H1 (cell line): ENCODE measurements at regions not wholly inside any gene's neighbourhood (a gene's known extent, or its start where the extent isn't known, plus 50 kb on each side); places are given as distances from the start of the nearest gene placed in this dataset.

ENCODE experiments used
- CTCF ChIA-PET: fragments of 300-600 bp; sonication (Branson Sonifier 250); formaldehyde crosslinking; loops from one replicate; lab custom pipeline; 2021; ENCODE audit not compliant: partially characterized antibody; lab: Charles Lee
- POLR2A ChIA-PET: fragments of 300-600 bp; sonication (Branson Sonifier 250); formaldehyde crosslinking; loops from one replicate; lab custom pipeline; 2021; ENCODE audit warnings: inconsistent platforms; ENCODE audit not compliant: partially characterized antibody; lab: Charles Lee
- DNase-seq, 2 experiments: peaks; one replicate each; pipeline versions ENCODE4 v3.0.0 to v3.0.0-alpha.2; 2010 to 2022; ENCODE audit warnings: low spot score in 2 of 2, low read depth in 1 of 2, mixed read lengths in 1 of 2
- FAIRE-seq: peaks from 2 replicates; lab custom pipeline; 2011; peaks lifted over from hg19 to GRCh38; lab: Jason Lieb, UNC
- H2AFZ ChIP-seq: 2 replicates; pipeline ENCODE4 v1.8.1; 2012; ENCODE audit warnings: low read length, inconsistent platforms
- H2AK5ac ChIP-seq: 2 replicates; pipeline ENCODE4 v1.6.1; 2013; ENCODE audit warnings: low read depth, low read length
- H2BK120ac ChIP-seq: replicated peaks from 2 replicates; pipeline ENCODE3; 2013; ENCODE audit warnings: low read depth, low read length, inconsistent platforms
- H2BK12ac ChIP-seq: 2 replicates; pipeline ENCODE4 v1.6.1; 2013; ENCODE audit warnings: low read depth, low read length
- H2BK15ac ChIP-seq: 2 replicates; pipeline ENCODE4 v1.6.1; 2013; ENCODE audit warnings: low read length
- H2BK20ac ChIP-seq: 2 replicates; pipeline ENCODE4 v1.6.1; 2013; ENCODE audit warnings: low read length
- H2BK5ac ChIP-seq: 2 replicates; pipeline ENCODE4 v1.6.1; 2013; ENCODE audit warnings: low read depth, low read length
- H3K14ac ChIP-seq: 2 replicates; pipeline ENCODE4 v1.6.1; 2013; ENCODE audit warnings: inconsistent platforms; ENCODE audit not compliant: insufficient read length
- H3K18ac ChIP-seq: 2 replicates; pipeline ENCODE4 v1.6.1; 2013; ENCODE audit warnings: low read length; ENCODE audit errors: extremely low read depth
- H3K23ac ChIP-seq: 2 replicates; pipeline ENCODE4 v1.6.1; 2013; ENCODE audit warnings: inconsistent platforms; ENCODE audit not compliant: insufficient read length
- H3K23me2 ChIP-seq: 2 replicates; pipeline ENCODE4 v1.6.1; 2013; ENCODE audit warnings: low read depth, low read length
- H3K27ac ChIP-seq: 2 replicates; pipeline ENCODE4 v1.6.1; 2011; ENCODE audit warnings: low read depth, low read length, inconsistent platforms
- H3K27me3 ChIP-seq, 4 experiments: replicated peaks in 1 of 4; 1 replicate in 1 of 4; 2 replicates in 3 of 4; pipeline versions ENCODE4 v1.6.1 to v1.8.1; 2011 to 2013; ENCODE audit warnings: low read length in 3 of 4, mild to moderate bottlenecking in 3 of 4, inconsistent platforms in 2 of 4, mixed read lengths in 2 of 4, moderate library complexity in 1 of 4; ENCODE audit not compliant: control insufficient read depth in 3 of 4, insufficient read depth in 3 of 4; ENCODE audit errors: extremely low read depth in 1 of 4
- H3K36me3 ChIP-seq, 4 experiments: 2 replicates each; pipeline versions ENCODE4 v1.6.1 to v1.8.1; 2011 to 2013; ENCODE audit warnings: mild to moderate bottlenecking in 4 of 4, low read length in 3 of 4, moderate library complexity in 2 of 4, control low read depth in 1 of 4, inconsistent platforms in 1 of 4; ENCODE audit not compliant: insufficient read depth in 4 of 4, control insufficient read depth in 2 of 4
- H3K4ac ChIP-seq: replicated peaks from 2 replicates; pipeline ENCODE3; 2013; ENCODE audit warnings: low read length, low read depth, mixed read lengths, inconsistent platforms; ENCODE audit not compliant: insufficient read length
- H3K4me1 ChIP-seq, 4 experiments: replicated peaks in 1 of 4; 1 replicate in 1 of 4; 2 replicates in 3 of 4; pipeline versions ENCODE4 v1.6.1 to v1.8.1; 2011 to 2013; ENCODE audit warnings: low read length in 3 of 4, inconsistent platforms in 2 of 4, mixed read lengths in 1 of 4; ENCODE audit not compliant: insufficient read depth in 4 of 4, control insufficient read depth in 3 of 4
- H3K4me2 ChIP-seq, 2 experiments: 2 replicates each; pipeline versions ENCODE4 v1.6.1 to v1.8.1; 2011 to 2013; ENCODE audit warnings: low read depth in 2 of 2, low read length in 2 of 2, control low read depth in 1 of 2, inconsistent platforms in 1 of 2, mild to moderate bottlenecking in 1 of 2; ENCODE audit not compliant: insufficient read depth in 1 of 2
- H3K4me3 ChIP-seq, 4 experiments: fragments of 200-600, 300-600 bp in 1 of 4; sonication (generic), shearing (Covaris generic), sonication (Bioruptor Twin) in 1 of 4; 2 replicates each; pipeline versions ENCODE4 v1.5.1 to v1.8.1; 2011 to 2016; ENCODE audit warnings: low read length in 4 of 4, low read depth in 3 of 4, control low read depth in 2 of 4, inconsistent platforms in 2 of 4, mild to moderate bottlenecking in 2 of 4, mixed read lengths in 1 of 4, moderate library complexity in 1 of 4; ENCODE audit not compliant: insufficient read depth in 2 of 4; ENCODE audit errors: extremely low read depth in 1 of 4
- H3K56ac ChIP-seq: replicated peaks from 2 replicates; pipeline ENCODE3; 2013; ENCODE audit warnings: low read depth, mild to moderate bottlenecking, mixed read lengths, low read length, inconsistent platforms; ENCODE audit not compliant: insufficient read length
- H3K79me1 ChIP-seq: 2 replicates; pipeline ENCODE4 v1.6.1; 2013; ENCODE audit warnings: low read depth, low read length, control low read depth
- H3K79me2 ChIP-seq, 2 experiments: 2 replicates each; pipeline versions ENCODE4 v1.6.1 to v1.8.1; 2012 to 2013; ENCODE audit warnings: low read length in 2 of 2, mild to moderate bottlenecking in 2 of 2, inconsistent platforms in 1 of 2; ENCODE audit not compliant: insufficient read depth in 2 of 2, control insufficient read depth in 1 of 2
- H3K9ac ChIP-seq, 4 experiments: replicated peaks in 1 of 4; 1 replicate in 1 of 4; 2 replicates in 3 of 4; pipeline versions ENCODE4 v1.6.1 to v1.8.1; 2011 to 2013; ENCODE audit warnings: low read depth in 3 of 4, low read length in 3 of 4, control low read depth in 2 of 4, mild to moderate bottlenecking in 2 of 4, moderate library complexity in 2 of 4, inconsistent platforms in 1 of 4; ENCODE audit errors: extremely low read depth in 1 of 4
- H3K9me3 ChIP-seq, 2 experiments: 2 replicates each; pipeline versions ENCODE4 v1.6.1 to v1.8.1; 2012 to 2013; ENCODE audit warnings: mild to moderate bottlenecking in 2 of 2, moderate library complexity in 2 of 2, control low read depth in 1 of 2, inconsistent platforms in 1 of 2, low read depth in 1 of 2, low read length in 1 of 2, mixed read lengths in 1 of 2; ENCODE audit not compliant: insufficient read depth in 2 of 2
- H4K20me1 ChIP-seq, 2 experiments: replicated peaks in 1 of 2; 2 replicates each; pipeline versions ENCODE3 to v1.8.1; 2011 to 2013; ENCODE audit warnings: inconsistent platforms in 2 of 2, low read length in 2 of 2, mild to moderate bottlenecking in 1 of 2; ENCODE audit not compliant: insufficient read depth in 2 of 2, control insufficient read depth in 1 of 2
- H4K5ac ChIP-seq: 2 replicates; pipeline ENCODE4 v1.6.1; 2013; ENCODE audit warnings: low read length, low read depth, mixed read lengths, inconsistent platforms; ENCODE audit not compliant: insufficient read length
- H4K8ac ChIP-seq: 2 replicates; pipeline ENCODE4 v1.8.0; 2013; ENCODE audit warnings: mild to moderate bottlenecking, moderate library complexity, low read length, inconsistent platforms; ENCODE audit not compliant: insufficient read depth; ENCODE audit errors: extremely low read depth
- H4K91ac ChIP-seq: replicated peaks from 2 replicates; pipeline ENCODE3; 2013; ENCODE audit warnings: low read length, mixed read lengths, inconsistent platforms; ENCODE audit not compliant: insufficient read length
- BRCA1 ChIP-seq: IDR thresholded peaks from 2 replicates; pipeline ENCODE4 v1.6.1; 2012; ENCODE audit warnings: low read depth, low read length, improper control_type of control experiment
- CBX5 ChIP-seq: fragments of 300-800, 300-1000 bp; sonication (generic); IDR thresholded peaks from 2 replicates; pipeline ENCODE4 v1.7.1; 2016; ENCODE audit warnings: antibody characterized with exemption, low read length, low read depth
- EZH2 ChIP-seq: fragments of 200-600 bp; sonication (generic); IDR thresholded peaks from 2 replicates; pipeline ENCODE4 v1.7.1; 2012; ENCODE audit warnings: low read depth, mild to moderate bottlenecking, moderate library complexity, low read length, inconsistent platforms; ENCODE audit not compliant: severe bottlenecking
- JUND ChIP-seq: IDR thresholded peaks from 2 replicates; pipeline ENCODE4 v1.6.1; 2011; ENCODE audit warnings: mild to moderate bottlenecking, improper control_type of control experiment, low read length
- KDM1A ChIP-seq: fragments of 200-600, 300-600 bp; sonication (generic); IDR thresholded peaks from 2 replicates; pipeline ENCODE4 v1.7.1; 2016; ENCODE audit warnings: mild to moderate bottlenecking, low read length, borderline replicate concordance
- POLR2A ChIP-seq, 2 experiments: IDR thresholded peaks; 1 replicate in 1 of 2; 2 replicates in 1 of 2; pipeline ENCODE4 v1.6.1; 2011; ENCODE audit warnings: low read depth in 2 of 2, low read length in 2 of 2, mild to moderate bottlenecking in 2 of 2; ENCODE audit errors: control extremely low read depth in 1 of 2
- RAD21 ChIP-seq, 2 experiments: IDR thresholded peaks in 1 of 2; conservative IDR thresholded peaks in 1 of 2; 2 replicates each; pipeline ENCODE4 v1.6.1; 2011; ENCODE audit warnings: low read depth in 2 of 2, low read length in 2 of 2, improper control_type of control experiment in 1 of 2, inconsistent platforms in 1 of 2, mild to moderate bottlenecking in 1 of 2, moderate library complexity in 1 of 2
- RBBP5 ChIP-seq: IDR thresholded peaks from 2 replicates; pipeline ENCODE4 v1.7.1; 2012; ENCODE audit warnings: low read depth, mild to moderate bottlenecking, inconsistent platforms, low read length, moderate library complexity, borderline replicate concordance
- SP4 ChIP-seq: IDR thresholded peaks from 2 replicates; pipeline ENCODE4 v1.6.1; 2012; ENCODE audit warnings: low read length, inconsistent platforms
- SRF ChIP-seq: IDR thresholded peaks from 2 replicates; pipeline ENCODE4 v1.6.1; 2011; ENCODE audit warnings: mild to moderate bottlenecking, low read depth, low read length, moderate library complexity
- SUZ12 ChIP-seq: fragments of 200-600 bp; sonication (generic); IDR thresholded peaks from 2 replicates; pipeline ENCODE4 v1.6.1; 2012; ENCODE audit warnings: mild to moderate bottlenecking, inconsistent platforms, low read length, moderate library complexity, mixed read lengths
- TBP ChIP-seq: IDR thresholded peaks from 2 replicates; pipeline ENCODE4 v1.6.1; 2011; ENCODE audit warnings: low read depth, low read length, improper control_type of control experiment
- TEAD4 ChIP-seq: IDR thresholded peaks from 2 replicates; pipeline ENCODE4 v1.6.1; 2012; ENCODE audit warnings: low read depth, low read length, inconsistent platforms, mixed read lengths
- ZNF274 ChIP-seq: IDR thresholded peaks from 2 replicates; pipeline ENCODE4 v1.7.0; 2012; ENCODE audit warnings: low read length, borderline replicate concordance; ENCODE audit errors: extremely low read depth
- WGBS, 2 experiments: shearing (Covaris generic) in 1 of 2; methylation state at CpG; one replicate each; pipeline versions ENCODE4 v1.1.6 to v1.1.7; 2013 to 2015; ENCODE audit warnings: low lambda C conversion rate in 2 of 2, mixed read lengths in 2 of 2, inconsistent platforms in 1 of 2, low coverage in 1 of 2, missing lambda C conversion rate in 1 of 2; ENCODE audit not compliant: insufficient replicate concordance in 2 of 2, insufficient coverage in 1 of 2, insufficient read length in 1 of 2; ENCODE audit errors: extremely low coverage in 1 of 2, missing lambda C conversion rate in 1 of 2; 5-methylcytosine and 5-hydroxymethylcytosine counted together
- TF ChIP-seq, protein P1 (sequence below): IDR thresholded peaks from 2 replicates; pipeline ENCODE4 v1.6.1; 2012; ENCODE audit warnings: inconsistent platforms

DNA sequence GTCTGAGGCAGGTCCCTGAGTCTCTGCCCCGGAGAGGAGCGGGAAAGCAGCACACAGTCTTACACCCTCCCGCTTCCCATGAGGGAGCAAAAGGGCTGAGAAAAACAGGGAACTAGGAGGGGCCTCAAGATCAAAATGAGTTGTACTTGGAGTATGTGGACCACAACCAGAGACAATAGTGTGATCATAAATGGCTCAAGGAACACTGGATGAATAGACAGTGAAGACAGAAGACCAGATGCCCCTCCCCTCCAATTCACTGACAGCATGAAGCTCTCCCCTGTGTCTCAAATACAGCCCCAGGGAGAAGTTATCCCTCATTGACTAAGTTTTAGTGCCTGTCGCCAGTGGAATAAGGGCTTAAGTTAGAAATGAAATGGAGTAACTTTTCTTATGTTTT lies 191.0 kb downstream of the TFAP2A start:
- Histone ChIP-seq H3K4me1 (no peaks in the 10 kb centered on the region), H4K5ac (no peak overlapping the region), H2BK120ac (no peak overlapping the region), H3K36me3 (no peaks in the 10 kb centered on the region), H4K20me1 (no peaks in the 10 kb centered on the region), H3K4me3 (no peak overlapping the region), H4K91ac (no peak overlapping the region), H3K9me3 (no peaks in the 10 kb centered on the region), H3K9ac (no peak overlapping the region), H3K14ac (no peak overlapping the region), H3K27ac (no peak overlapping the region), H4K8ac (no peak overlapping the region), H3K27me3 (no peaks in the 10 kb centered on the region), H3K79me2 (no peaks in the 10 kb centered on the region), H2AFZ (peak overlapping the region; percentile 81; the same call in 1 of the 2 replicates), H3K79me1 (no peaks in the 10 kb centered on the region), H3K23ac (no peak overlapping the region), H2AK5ac (no peak overlapping the region), H3K56ac (no peak overlapping the region), H3K23me2 (no peaks in the 10 kb centered on the region), H2BK12ac (no peak overlapping the region), H3K4ac (no peak overlapping the region), H2BK15ac (no peak overlapping the region), H3K4me2 (no peak overlapping the region), H3K18ac (no peak overlapping the region), H2BK20ac (no peak overlapping the region), H2BK5ac (no peak overlapping the region)
- WGBS, 2 experiments: 89% methylated on average over 4 of the region's 4 CpGs; no CpG with 5 or more reads in 1 of the 2 experiments
- DNase-seq (no peak), FAIRE-seq (no peak)
- ChIA-PET CTCF (interaction anchor here (0.7 kb wide), 2 partner anchors 446 to 1261 kb away, joined by 3 read pairs; no protein-coding TSS in a partner anchor), POLR2A (no interaction called here)
- no peak for TF ChIP-seq SUZ12
- TF ChIP-seq RBBP5: no peak
- TF ChIP-seq, protein P1, sequence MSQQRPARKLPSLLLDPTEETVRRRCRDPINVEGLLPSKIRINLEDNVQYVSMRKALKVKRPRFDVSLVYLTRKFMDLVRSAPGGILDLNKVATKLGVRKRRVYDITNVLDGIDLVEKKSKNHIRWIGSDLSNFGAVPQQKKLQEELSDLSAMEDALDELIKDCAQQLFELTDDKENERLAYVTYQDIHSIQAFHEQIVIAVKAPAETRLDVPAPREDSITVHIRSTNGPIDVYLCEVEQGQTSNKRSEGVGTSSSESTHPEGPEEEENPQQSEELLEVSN: no peak
- no peak for TF ChIP-seq POLR2A (IDR thresholded peaks at IDR 0.05; ENCODE audit: control extremely low read depth in 1 of 2, low read depth in 2 of 2, low read length in 2 of 2)
- no peak for TF ChIP-seq ZNF274
- no peak for TF ChIP-seq TEAD4
- no peak for TF ChIP-seq CBX5
- TF ChIP-seq KDM1A: no peak
- no peak for TF ChIP-seq TBP
- no peak for TF ChIP-seq SRF
- no peak for TF ChIP-seq BRCA1
- TF ChIP-seq JUND: no peak
- no peak for TF ChIP-seq EZH2
- TF ChIP-seq SP4: no peak
- TF ChIP-seq RAD21 (IDR thresholded peaks at IDR 0.05 in 1 of 2, conservative IDR thresholded peaks at IDR 0.05 in 1 of 2; ENCODE audit: low read depth in 2 of 2, low read length in 2 of 2): no peak
